ENCODE measurements at regions not wholly inside any gene's neighbourhood (a gene's known extent, or its start where the extent isn't known, plus 50 kb on each side); places are given as distances from the start of the nearest gene placed in this dataset.

DNA sequence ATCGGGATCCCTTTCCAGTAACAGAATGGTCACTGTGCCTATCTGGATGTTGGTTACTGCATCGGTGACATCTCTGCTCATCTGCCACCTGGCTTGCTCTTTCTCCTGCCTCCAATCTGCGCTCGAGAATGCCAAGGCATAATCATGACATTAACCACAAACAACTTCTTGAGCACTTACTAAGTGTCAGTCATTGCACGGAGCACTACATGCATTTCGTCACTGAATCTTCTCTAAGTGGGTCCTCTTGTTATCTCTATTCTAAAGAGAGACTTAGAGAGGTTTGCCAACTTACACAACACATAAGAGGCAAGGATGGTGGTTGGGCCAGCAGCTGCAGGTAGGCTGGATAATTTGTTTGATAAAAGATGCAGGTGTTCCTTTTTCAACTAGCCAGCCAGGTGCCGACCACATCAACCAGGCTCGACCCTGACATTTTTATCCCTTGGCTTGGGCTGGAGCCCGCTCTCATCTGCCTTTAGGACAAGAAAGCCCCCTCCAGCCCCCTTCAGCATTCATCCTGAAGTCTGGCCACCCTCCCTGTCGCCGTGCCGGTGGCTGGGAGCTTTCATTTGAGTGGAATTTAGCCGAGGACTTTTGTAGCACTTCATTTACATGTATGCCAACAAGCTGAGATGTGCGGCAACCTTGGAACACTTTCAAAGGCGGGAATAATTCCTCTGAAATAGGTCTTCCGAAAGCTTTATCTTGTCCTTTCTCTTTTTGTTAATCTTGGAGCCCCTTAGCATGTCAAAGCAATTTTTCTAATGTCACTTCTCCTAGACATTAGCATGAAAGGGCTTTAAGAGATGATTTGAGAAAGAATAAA is 89.3 kb upstream of the NKD1 start:
- no peaks in the 10 kb centered on the region for H3K36me3 ChIP-seq (ENCODE audit: control insufficient read depth in 2 of 3, insufficient read depth in 3 of 3, low read length in 3 of 3)
- DNase-seq (no peak), FAIRE-seq (no peak)
- no peak overlapping the region for H3K4me3 ChIP-seq (ENCODE audit: low read length in 3 of 3)
- intact Hi-C loops (cut with DNase I): no loop called here
- H3K27ac ChIP-seq (ENCODE audit: low read depth in 2 of 2, low read length in 2 of 2): no peak overlapping the region
- no peak overlapping the region for H3K9ac ChIP-seq (ENCODE audit: low read length in 3 of 3)
- no peaks in the 10 kb centered on the region for H3K27me3 ChIP-seq (ENCODE audit: control insufficient read depth, insufficient read depth, low read length)
- no peaks in the 10 kb centered on the region for H3K9me3 ChIP-seq (ENCODE audit: control insufficient read depth in 2 of 3, insufficient read depth in 1 of 3, low read length in 3 of 3)
- TF ChIP-seq, protein P1, sequence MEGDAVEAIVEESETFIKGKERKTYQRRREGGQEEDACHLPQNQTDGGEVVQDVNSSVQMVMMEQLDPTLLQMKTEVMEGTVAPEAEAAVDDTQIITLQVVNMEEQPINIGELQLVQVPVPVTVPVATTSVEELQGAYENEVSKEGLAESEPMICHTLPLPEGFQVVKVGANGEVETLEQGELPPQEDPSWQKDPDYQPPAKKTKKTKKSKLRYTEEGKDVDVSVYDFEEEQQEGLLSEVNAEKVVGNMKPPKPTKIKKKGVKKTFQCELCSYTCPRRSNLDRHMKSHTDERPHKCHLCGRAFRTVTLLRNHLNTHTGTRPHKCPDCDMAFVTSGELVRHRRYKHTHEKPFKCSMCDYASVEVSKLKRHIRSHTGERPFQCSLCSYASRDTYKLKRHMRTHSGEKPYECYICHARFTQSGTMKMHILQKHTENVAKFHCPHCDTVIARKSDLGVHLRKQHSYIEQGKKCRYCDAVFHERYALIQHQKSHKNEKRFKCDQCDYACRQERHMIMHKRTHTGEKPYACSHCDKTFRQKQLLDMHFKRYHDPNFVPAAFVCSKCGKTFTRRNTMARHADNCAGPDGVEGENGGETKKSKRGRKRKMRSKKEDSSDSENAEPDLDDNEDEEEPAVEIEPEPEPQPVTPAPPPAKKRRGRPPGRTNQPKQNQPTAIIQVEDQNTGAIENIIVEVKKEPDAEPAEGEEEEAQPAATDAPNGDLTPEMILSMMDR (IDR thresholded peaks at IDR 0.05; ENCODE audit: borderline replicate concordance, extremely low read depth, insufficient read depth): no peak
- H3K4me1 ChIP-seq (ENCODE audit: control insufficient read depth in 2 of 3, insufficient read depth in 2 of 3, low read depth in 1 of 3, low read length in 3 of 3): no peaks in the 10 kb centered on the region

DNA sequence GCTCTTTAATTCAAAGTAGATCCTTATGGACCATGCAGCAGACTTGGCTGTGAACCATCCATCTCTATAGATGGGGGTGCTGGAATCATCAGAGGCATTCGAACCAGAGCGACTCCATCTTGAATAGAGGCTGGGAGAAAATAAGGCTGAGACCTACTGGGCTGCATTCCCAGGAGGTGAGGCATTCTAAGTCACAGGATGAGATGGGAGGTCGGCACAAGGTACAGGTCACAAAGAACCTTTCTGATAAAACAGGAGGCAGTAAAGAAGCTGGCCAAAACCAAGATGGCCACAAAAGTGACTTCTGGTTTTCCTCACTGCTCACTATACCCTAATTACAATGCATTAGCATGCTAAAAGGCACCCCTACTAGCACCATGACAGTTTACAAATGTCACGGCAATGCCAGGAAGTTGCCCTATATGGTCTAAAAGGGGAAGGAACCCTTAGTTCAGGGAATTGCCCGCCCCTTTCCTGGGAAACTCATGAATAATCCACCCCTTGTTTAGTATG is 89.2 kb upstream of the BRD7 start:
- Histone ChIP-seq H3K4me3 (ENCODE audit: low read length in 3 of 3) (no peak overlapping the region), H3K36me3 (ENCODE audit: control insufficient read depth in 2 of 3, insufficient read depth in 3 of 3, low read length in 3 of 3) (no peaks in the 10 kb centered on the region), H3K9me3 (ENCODE audit: control insufficient read depth in 2 of 3, insufficient read depth in 1 of 3, low read length in 3 of 3) (no peaks in the 10 kb centered on the region), H3K9ac (ENCODE audit: low read length in 3 of 3) (no peak overlapping the region), H3K4me1 (ENCODE audit: control insufficient read depth in 2 of 3, insufficient read depth in 2 of 3, low read depth in 1 of 3, low read length in 3 of 3) (no peaks in the 10 kb centered on the region), H3K27me3 (ENCODE audit: control insufficient read depth, insufficient read depth, low read length) (no peaks in the 10 kb centered on the region), H3K27ac (ENCODE audit: low read depth in 2 of 2, low read length in 2 of 2) (no peak overlapping the region)
- TF ChIP-seq, protein P1 (IDR thresholded peaks at IDR 0.05; ENCODE audit: borderline replicate concordance, extremely low read depth, insufficient read depth): no peak
- no peak for DNase-seq
- no peak for FAIRE-seq
- intact Hi-C loops (cut with DNase I): no loop called here

DNA sequence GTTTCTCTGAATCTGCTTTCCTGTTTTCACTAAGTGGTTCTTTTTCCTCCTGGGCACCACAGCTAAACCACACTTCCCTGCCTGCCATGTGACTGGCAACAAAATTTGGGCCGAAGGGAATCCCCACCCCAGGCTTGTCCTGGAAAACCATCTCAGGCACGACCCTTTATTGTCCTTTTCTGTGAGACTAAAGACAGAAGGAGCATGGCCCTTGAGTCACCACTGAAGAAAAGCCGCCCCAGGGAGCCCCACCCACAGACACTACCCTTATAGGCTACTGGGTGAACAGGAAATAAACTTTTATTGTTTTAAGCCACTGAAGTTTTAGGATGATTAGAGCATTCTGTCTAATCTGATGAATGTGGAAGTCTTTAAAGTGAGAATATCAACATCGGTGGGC is 88.6 kb upstream of the BRD7 start:
- FAIRE-seq (no peak), DNase-seq (no peak)
- Histone ChIP-seq H3K9ac (ENCODE audit: low read length in 3 of 3) (no peak overlapping the region), H3K9me3 (ENCODE audit: control insufficient read depth in 2 of 3, insufficient read depth in 1 of 3, low read length in 3 of 3) (no peaks in the 10 kb centered on the region), H3K27ac (ENCODE audit: low read depth in 2 of 2, low read length in 2 of 2) (no peak overlapping the region), H3K36me3 (ENCODE audit: control insufficient read depth in 2 of 3, insufficient read depth in 3 of 3, low read length in 3 of 3) (no peaks in the 10 kb centered on the region), H3K4me1 (ENCODE audit: control insufficient read depth in 2 of 3, insufficient read depth in 2 of 3, low read depth in 1 of 3, low read length in 3 of 3) (no peaks in the 10 kb centered on the region), H3K4me3 (ENCODE audit: low read length in 3 of 3) (no peak overlapping the region), H3K27me3 (ENCODE audit: control insufficient read depth, insufficient read depth, low read length) (no peaks in the 10 kb centered on the region)
- intact Hi-C loops (cut with DNase I): no loop called here
- TF ChIP-seq, protein P1 (IDR thresholded peaks at IDR 0.05; ENCODE audit: borderline replicate concordance, extremely low read depth, insufficient read depth): no peak
